PC-3 (cell line): ENCODE measurements at regions not wholly inside any gene's neighbourhood (a gene's known extent, or its start where the extent isn't known, plus 50 kb on each side); places are given as distances from the start of the nearest gene placed in this dataset.

Source experiments
- ATAC-seq: fragments of 200-7000 bp; cut with Tn5 transposase; 2 replicates; pipeline ENCODE4 v1.9.1; 2020; ENCODE audit warnings: mild to moderate bottlenecking, moderate library complexity
- BruUV-seq: library from RNA; stranded (reverse); fragments of 400-500 nt; replicated peaks from 2 replicates; lab custom pipeline; 2021; lab: Mats Ljungman, UMichigan
- CTCF ChIA-PET: fragments of 300-600 bp; sonication (Branson Sonifier 250); formaldehyde crosslinking; loops from one replicate; lab custom pipeline; 2022; ENCODE audit warnings: antibody characterized with exemption; lab: Charles Lee
- POLR2A ChIA-PET: fragments of 300-600 bp; sonication (Branson Sonifier 250); formaldehyde crosslinking; loops from one replicate; lab custom pipeline; 2022; ENCODE audit warnings: antibody characterized with exemption; ENCODE audit not compliant: unreplicated experiment; lab: Charles Lee
- DNase-seq: peaks from one replicate; pipeline ENCODE4 v3.0.0-alpha.2; 2015
- H2AFZ ChIP-seq: fragments of 300-600 bp; sonication (generic); 2 replicates; pipeline ENCODE4 v1.6.0; 2016; ENCODE audit warnings: antibody characterized with exemption, low read length
- H3F3A ChIP-seq: fragments of 300-600 bp; sonication (generic); one replicate; pipeline ENCODE4 v1.6.0; 2017; ENCODE audit warnings: antibody characterized with exemption, low read length, control low read depth, mild to moderate bottlenecking; ENCODE audit not compliant: unreplicated experiment
- H3K27ac ChIP-seq: fragments of 300-600 bp; sonication (generic); 2 replicates; pipeline ENCODE4 v1.5.1; 2016; ENCODE audit warnings: mild to moderate bottlenecking, low read length
- H3K27me3 ChIP-seq: fragments of 300-600 bp; sonication (generic); 2 replicates; pipeline ENCODE4 v1.6.1; 2016; ENCODE audit warnings: low read length, mixed read lengths
- H3K36me3 ChIP-seq: fragments of 300-600 bp; sonication (generic); 2 replicates; pipeline ENCODE4 v1.6.1; 2016; ENCODE audit warnings: low read depth, mixed run types, low read length, mixed read lengths
- H3K4me1 ChIP-seq: fragments of 300-600 bp; sonication (generic); 2 replicates; pipeline ENCODE4 v1.5.1; 2016; ENCODE audit warnings: low read length; ENCODE audit not compliant: insufficient read depth
- H3K4me2 ChIP-seq: fragments of 300-600 bp; sonication (generic); 2 replicates; pipeline ENCODE4 v1.6.0; 2016; ENCODE audit warnings: low read length
- H3K4me3 ChIP-seq: fragments of 300-600 bp; sonication (generic); 2 replicates; pipeline ENCODE4 v1.5.1; 2016; ENCODE audit warnings: mild to moderate bottlenecking, low read length, mixed read lengths
- H3K79me2 ChIP-seq: fragments of 300-600 bp; sonication (generic); 2 replicates; pipeline ENCODE4 v1.6.1; 2017; ENCODE audit warnings: low read length, mixed read lengths
- H3K9ac ChIP-seq: fragments of 300-600 bp; sonication (generic); 2 replicates; pipeline ENCODE4 v1.6.0; 2016; ENCODE audit warnings: mild to moderate bottlenecking, low read length
- H3K9me2 ChIP-seq: fragments of 300-600 bp; sonication (generic); replicated peaks from 2 replicates; pipeline ENCODE4 v1.6.1; 2016; ENCODE audit warnings: mixed run types, low read length, mixed read lengths
- H3K9me3 ChIP-seq: fragments of 300-600 bp; sonication (generic); 2 replicates; pipeline ENCODE4 v1.6.1; 2016; ENCODE audit warnings: low read length, mixed read lengths
- H4K20me1 ChIP-seq: fragments of 300-600 bp; sonication (generic); 2 replicates; pipeline ENCODE4 v1.6.1; 2016; ENCODE audit warnings: low read length, mixed read lengths
- EZH2 ChIP-seq: fragments of 300-600 bp; sonication (generic); IDR thresholded peaks from one replicate; pipeline ENCODE4 v1.6.1; 2017; ENCODE audit warnings: antibody characterized with exemption, mild to moderate bottlenecking, low read length; ENCODE audit not compliant: unreplicated experiment
- EZH2phosphoT487 ChIP-seq: fragments of 300-600 bp; sonication (generic); IDR thresholded peaks from 2 replicates; pipeline ENCODE4 v1.6.1; 2018; ENCODE audit warnings: mild to moderate bottlenecking, antibody characterized with exemption, low read length, borderline replicate concordance
- intact Hi-C: fragments of 100-400 bp; cut with micrococcal nuclease; formaldehyde crosslinking; loops from 2 replicates; pipeline ENCODE4 v1.9.0; 2023
- TF ChIP-seq, protein P1 (sequence below): fragments of 300-600 bp; sonication (generic); conservative IDR thresholded peaks from 2 replicates; pipeline ENCODE4 v1.5.1; 2017; ENCODE audit warnings: antibody characterized with exemption, low read depth, mild to moderate bottlenecking, low read length

DNA sequence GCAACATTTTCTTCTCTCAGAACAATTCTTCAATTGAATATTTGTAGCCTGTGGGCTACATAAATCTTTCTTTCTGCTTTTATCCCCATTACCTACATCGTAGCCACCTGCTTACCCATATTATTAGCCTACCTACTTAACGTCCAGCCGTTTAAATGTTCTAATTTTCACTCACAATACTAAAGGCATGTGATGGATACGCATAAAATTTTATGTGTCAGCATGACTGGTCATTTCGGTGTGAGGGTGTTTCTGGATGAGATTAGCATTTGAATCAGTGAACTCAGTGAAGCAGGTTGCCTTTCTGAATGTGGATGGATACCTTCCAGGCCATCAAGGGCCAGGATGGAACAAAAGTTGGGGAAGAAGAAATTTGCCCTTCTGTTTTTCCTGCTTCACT lies 1722.5 kb upstream of the ACO1 start:
- no peaks in the 10 kb centered on the region for H3F3A ChIP-seq
- ATAC-seq: no peak
- no peaks in the 10 kb centered on the region for H3K27me3 ChIP-seq
- no peak overlapping the region for H3K9ac ChIP-seq
- no peaks in the 10 kb centered on the region for H3K9me3 ChIP-seq
- no peaks in the 10 kb centered on the region for H3K36me3 ChIP-seq
- H2AFZ ChIP-seq: no peak overlapping the region
- H3K9me2 ChIP-seq: no peaks in the 10 kb centered on the region
- TF ChIP-seq EZH2phosphoT487 (no peak), EZH2 (no peak)
- TF ChIP-seq, protein P1, sequence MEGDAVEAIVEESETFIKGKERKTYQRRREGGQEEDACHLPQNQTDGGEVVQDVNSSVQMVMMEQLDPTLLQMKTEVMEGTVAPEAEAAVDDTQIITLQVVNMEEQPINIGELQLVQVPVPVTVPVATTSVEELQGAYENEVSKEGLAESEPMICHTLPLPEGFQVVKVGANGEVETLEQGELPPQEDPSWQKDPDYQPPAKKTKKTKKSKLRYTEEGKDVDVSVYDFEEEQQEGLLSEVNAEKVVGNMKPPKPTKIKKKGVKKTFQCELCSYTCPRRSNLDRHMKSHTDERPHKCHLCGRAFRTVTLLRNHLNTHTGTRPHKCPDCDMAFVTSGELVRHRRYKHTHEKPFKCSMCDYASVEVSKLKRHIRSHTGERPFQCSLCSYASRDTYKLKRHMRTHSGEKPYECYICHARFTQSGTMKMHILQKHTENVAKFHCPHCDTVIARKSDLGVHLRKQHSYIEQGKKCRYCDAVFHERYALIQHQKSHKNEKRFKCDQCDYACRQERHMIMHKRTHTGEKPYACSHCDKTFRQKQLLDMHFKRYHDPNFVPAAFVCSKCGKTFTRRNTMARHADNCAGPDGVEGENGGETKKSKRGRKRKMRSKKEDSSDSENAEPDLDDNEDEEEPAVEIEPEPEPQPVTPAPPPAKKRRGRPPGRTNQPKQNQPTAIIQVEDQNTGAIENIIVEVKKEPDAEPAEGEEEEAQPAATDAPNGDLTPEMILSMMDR: no peak
- H3K4me2 ChIP-seq: no peak overlapping the region
- POLR2A ChIA-PET: no interaction called here
- CTCF ChIA-PET: no interaction called here
- H3K4me3 ChIP-seq: no peak overlapping the region
- H3K79me2 ChIP-seq: no peaks in the 10 kb centered on the region
- no peak overlapping the region for H3K27ac ChIP-seq
- no TSS peak for BruUV-seq
- DNase-seq: no peak
- H3K4me1 ChIP-seq: no peaks in the 10 kb centered on the region
- no peaks in the 10 kb centered on the region for H4K20me1 ChIP-seq
- intact Hi-C loops: no loop called here

DNA sequence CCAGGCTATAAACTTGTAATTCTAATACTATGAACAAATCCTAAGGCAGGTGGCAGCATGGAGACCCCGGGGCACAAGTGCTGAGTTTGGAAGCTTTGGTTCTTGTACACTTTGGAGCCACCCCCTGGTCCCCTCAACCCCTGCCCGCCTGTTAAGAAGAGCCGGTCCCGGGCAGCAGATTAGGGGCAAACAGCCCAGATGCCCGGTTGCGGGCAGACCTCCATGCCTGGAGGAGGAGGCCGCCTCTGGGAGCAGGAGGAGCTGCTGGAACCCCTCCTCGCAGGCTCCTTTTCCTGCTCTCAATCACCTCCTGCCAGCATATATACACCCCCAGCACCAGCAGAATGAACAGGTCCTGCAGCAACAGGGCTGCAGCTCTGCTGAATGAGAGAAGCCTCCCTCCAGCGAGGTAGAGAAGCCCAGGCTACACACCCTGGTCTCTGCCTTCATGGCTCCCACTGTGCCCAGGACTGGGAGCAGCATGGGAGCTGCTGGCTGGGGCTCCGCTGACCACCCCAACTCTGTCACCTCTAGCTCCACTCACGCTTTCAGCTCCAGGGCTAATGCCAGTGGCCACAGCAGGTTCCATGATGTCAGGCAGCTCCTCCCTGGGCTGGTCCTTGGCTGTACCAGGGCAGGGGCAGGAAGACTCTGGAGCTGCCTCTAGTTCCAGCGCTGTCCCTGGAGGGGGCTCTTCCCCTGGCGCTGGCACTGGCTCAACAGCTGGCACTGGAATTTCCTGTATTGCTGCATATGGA lies 1713.5 kb upstream of the ACO1 start:
- H3K9me3 ChIP-seq: no peaks in the 10 kb centered on the region
- BruUV-seq: no TSS peak
- no peak for TF ChIP-seq EZH2phosphoT487
- TF ChIP-seq EZH2: no peak
- TF ChIP-seq, protein P1: no peak
- DNase-seq: no peak
- CTCF ChIA-PET: no interaction called here
- H3K36me3 ChIP-seq: no peaks in the 10 kb centered on the region
- no peak for ATAC-seq
- no peak overlapping the region for H3K4me3 ChIP-seq
- H3K9me2 ChIP-seq: no peaks in the 10 kb centered on the region
- H4K20me1 ChIP-seq: no peaks in the 10 kb centered on the region
- no peak overlapping the region for H3K9ac ChIP-seq
- POLR2A ChIA-PET: no interaction called here
- H3K79me2 ChIP-seq: no peaks in the 10 kb centered on the region
- no peaks in the 10 kb centered on the region for H3K4me1 ChIP-seq
- no peak overlapping the region for H2AFZ ChIP-seq
- no peak overlapping the region for H3K4me2 ChIP-seq
- intact Hi-C loops: no loop called here
- no peak overlapping the region for H3K27ac ChIP-seq
- no peaks in the 10 kb centered on the region; the same call in 1 of the 2 replicates for H3K27me3 ChIP-seq
- no peaks in the 10 kb centered on the region for H3F3A ChIP-seq

DNA sequence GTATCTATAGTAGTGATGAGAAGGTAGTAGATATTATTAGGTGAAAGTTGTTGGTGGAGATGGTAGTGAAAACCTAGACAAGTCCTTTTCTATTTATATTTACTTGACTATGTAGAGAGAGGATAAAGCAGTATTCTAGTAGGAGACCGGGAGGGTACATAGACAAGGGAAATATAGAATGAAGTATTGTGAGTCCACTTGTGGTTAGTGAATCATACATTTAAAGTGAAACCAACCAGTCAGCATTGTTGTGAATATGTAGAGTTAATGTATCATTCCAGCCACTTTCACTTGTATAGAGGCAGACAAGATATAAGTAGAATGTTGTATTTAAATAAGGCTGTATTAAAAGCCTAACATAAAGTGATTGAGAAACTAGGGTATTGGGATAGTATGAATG lies 1711.3 kb upstream of the ACO1 start:
- H3K4me2 ChIP-seq: no peak overlapping the region
- TF ChIP-seq, protein P1: no peak
- TF ChIP-seq EZH2phosphoT487 (no peak), EZH2 (no peak)
- H3K9ac ChIP-seq: no peak overlapping the region
- no peak overlapping the region for H3K4me3 ChIP-seq
- ATAC-seq (no peak), DNase-seq (peak; percentile 3)
- no TSS peak for BruUV-seq
- intact Hi-C loops: no loop called here
- H3F3A ChIP-seq: no peaks in the 10 kb centered on the region
- no peaks in the 10 kb centered on the region for H4K20me1 ChIP-seq
- H3K9me2 ChIP-seq: no peaks in the 10 kb centered on the region
- H3K9me3 ChIP-seq: no peaks in the 10 kb centered on the region
- H3K27me3 ChIP-seq: no peaks in the 10 kb centered on the region; the same call in 1 of the 2 replicates
- H3K27ac ChIP-seq: no peak overlapping the region
- H3K79me2 ChIP-seq: no peaks in the 10 kb centered on the region
- H2AFZ ChIP-seq: no peak overlapping the region
- H3K4me1 ChIP-seq: no peaks in the 10 kb centered on the region
- POLR2A ChIA-PET: no interaction called here
- no peaks in the 10 kb centered on the region for H3K36me3 ChIP-seq
- CTCF ChIA-PET: no interaction called here
